GM12801 (cell line): ENCODE measurements at regions not wholly inside any gene's neighbourhood (a gene's known extent, or its start where the extent isn't known, plus 50 kb on each side); places are given as distances from the start of the nearest gene placed in this dataset.

Experiments
- TF ChIP-seq, protein P1 (sequence below): IDR thresholded peaks from one replicate; pipeline ENCODE4 v1.5.1; 2011; ENCODE audit warnings: control low read depth; ENCODE audit not compliant: insufficient read length; ENCODE audit errors: extremely low read depth

DNA sequence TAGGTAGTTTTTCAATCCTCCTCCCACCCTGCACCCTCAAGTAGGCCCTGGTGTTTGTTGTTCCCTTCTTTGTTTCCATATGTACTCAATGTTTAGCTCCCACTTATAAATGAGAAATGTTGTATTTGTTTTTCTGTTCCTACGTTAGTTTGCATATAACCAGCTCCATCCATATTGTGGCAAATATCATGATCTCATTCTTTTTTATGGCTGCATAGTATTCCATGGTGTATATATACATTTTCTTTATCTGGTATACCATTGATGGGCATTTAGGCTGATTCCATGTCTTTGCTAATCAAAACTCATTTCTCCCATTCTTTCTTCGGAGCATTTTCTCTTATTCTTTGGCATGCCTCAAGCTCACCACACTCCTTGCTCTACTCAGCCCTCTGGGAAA lies 789.6 kb upstream of the KCND2 start:
- TF ChIP-seq, protein P1, sequence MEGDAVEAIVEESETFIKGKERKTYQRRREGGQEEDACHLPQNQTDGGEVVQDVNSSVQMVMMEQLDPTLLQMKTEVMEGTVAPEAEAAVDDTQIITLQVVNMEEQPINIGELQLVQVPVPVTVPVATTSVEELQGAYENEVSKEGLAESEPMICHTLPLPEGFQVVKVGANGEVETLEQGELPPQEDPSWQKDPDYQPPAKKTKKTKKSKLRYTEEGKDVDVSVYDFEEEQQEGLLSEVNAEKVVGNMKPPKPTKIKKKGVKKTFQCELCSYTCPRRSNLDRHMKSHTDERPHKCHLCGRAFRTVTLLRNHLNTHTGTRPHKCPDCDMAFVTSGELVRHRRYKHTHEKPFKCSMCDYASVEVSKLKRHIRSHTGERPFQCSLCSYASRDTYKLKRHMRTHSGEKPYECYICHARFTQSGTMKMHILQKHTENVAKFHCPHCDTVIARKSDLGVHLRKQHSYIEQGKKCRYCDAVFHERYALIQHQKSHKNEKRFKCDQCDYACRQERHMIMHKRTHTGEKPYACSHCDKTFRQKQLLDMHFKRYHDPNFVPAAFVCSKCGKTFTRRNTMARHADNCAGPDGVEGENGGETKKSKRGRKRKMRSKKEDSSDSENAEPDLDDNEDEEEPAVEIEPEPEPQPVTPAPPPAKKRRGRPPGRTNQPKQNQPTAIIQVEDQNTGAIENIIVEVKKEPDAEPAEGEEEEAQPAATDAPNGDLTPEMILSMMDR = no peak

DNA sequence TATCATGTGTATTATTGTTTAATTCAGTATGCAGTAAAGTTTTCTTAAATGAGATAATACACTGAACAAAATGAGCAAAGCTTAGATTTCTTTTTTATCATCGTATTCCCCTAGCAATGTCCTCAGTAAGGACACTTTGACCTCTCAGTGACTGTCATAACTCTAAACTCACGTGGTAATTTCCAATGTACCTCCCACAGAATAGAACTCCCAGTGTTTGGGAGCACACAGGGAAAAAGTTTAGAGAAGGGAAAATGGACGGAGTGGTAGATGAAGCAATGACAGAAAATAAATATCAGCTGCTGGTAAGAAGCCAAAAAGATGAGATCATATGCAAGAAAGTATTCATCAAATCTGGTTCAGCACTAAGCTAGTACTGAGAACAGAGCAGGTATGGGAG lies 758.6 kb upstream of the KCND2 start:
- TF ChIP-seq, protein P1 = no peak

DNA sequence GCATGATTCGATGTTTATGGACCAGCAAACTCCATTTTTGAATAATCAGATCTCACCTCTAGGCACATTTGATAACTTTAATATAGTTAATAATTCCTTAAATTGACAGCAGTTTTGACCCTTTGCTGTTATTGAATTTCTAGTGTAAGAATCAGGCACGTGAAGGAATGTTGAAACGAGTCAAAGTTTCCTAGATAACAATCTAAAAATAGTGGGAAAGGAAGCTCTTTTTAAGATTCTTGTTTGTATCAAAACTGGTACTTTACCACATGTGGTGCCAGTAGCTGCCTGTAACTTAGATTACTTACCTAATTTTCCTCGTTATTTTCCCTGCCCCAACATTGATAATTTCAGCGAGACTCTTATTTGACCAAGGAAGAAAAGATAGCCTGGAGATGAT lies 757.8 kb upstream of the KCND2 start:
- TF ChIP-seq, protein P1 = no peak

DNA sequence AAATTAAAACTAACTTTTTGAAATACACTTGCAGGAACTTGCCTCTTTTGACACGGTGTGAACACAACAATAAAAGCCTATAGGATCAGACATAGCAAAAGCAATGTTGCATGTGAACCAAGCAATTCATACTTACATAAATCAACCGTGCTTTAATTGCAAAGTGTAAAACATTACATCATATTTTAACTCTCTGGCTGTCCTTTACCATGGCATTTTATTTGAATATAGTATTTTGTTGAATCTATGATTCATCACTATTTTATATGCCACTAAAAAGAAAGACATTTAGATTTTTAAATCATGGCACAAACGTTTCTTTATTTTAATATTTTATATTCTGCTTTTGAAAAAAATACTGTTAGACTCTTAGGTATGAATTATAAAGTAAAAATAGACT lies 757.0 kb upstream of the KCND2 start:
- TF ChIP-seq, protein P1 = no peak

DNA sequence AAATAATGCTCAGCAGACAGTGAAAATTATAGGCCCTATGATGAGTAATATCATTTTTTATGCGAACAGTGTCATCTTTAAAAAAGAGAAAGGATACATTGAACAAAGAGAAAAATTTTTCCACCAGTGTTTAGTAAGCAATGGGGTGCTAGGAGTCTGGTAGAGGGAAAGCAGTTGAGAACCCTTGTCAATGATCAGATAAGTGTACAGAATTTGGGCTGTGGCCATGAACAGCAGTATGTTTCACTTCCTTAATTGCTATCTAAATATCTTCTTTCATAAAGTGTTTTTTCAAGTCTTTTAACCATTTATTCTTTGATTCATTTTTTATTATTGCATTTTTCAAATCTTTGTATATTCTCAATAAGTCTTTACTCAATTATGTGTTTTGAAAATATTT lies 750.7 kb upstream of the KCND2 start:
- TF ChIP-seq, protein P1 = no peak

DNA sequence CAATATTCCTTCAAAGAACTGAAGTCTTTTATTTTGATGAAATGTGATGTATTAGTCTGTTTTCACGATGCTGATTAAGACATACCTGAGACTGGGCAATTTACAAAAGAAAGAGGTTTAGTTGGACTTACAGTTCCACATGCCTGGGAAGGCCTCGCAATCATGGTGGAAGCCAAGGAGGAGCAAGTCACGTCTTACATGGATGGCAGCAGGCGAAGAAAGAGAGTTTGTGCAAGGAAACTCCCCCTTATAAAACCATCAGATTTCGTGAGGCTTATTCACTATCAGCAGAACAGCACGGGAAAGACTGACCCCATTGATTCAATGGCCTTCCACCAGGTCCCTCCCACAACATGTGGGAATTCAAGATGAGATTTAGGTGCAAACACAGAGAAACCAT lies 750.3 kb upstream of the KCND2 start:
- TF ChIP-seq, protein P1 = no peak

DNA sequence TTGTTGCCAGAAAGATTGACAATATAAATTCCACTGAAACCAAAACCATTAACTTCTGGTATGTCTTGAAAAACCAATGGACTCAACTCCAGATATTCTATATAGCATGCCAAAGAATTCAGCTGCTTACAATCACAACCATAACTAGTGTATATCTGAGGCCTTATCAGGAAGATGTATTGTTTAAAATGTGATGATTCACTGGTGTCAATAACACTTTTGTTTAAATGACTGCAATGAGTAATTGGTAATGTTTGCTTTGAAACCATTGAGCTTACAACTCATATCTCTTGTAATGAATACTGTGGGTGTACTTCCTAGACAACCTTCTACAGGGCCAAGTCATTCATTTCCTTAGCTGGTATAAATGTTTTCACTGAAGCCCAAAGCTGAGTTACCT lies 727.9 kb upstream of the KCND2 start:
- TF ChIP-seq, protein P1 = no peak

DNA sequence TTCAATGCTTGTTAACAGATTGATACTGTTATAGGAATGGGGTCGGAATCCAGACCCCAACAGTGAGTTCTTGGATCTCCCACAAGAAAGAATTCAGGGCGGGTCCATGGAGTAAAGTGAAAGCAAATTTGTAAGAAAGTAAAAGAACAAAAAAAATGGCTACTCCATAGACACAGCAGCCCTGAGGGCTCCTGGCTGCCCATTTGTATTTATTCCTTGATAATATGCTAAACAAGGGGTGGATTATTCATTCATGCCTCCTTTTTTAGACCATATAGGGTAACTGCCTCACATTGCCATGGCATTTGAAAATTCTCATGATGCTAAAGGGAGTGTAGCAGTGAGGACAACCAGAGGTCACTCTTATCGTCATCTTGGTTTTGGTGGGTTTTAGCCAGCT lies 717.2 kb upstream of the KCND2 start:
- TF ChIP-seq, protein P1 = no peak
